ENCODE measurements at regions not wholly inside any gene's neighbourhood (a gene's known extent, or its start where the extent isn't known, plus 50 kb on each side); places are given as distances from the start of the nearest gene placed in this dataset.

GRCh38 chr16:85354686-85355514, 242.6 kb upstream of the CIBAR2 start:
- FAIRE-seq (no peak), DNase-seq (ENCODE audit: low read depth) (peak; percentile 62)
- no peaks in the 10 kb centered on the region for H3K27me3 ChIP-seq (ENCODE audit: control insufficient read depth, insufficient read depth, low read length)
- TF ChIP-seq CTCF (IDR thresholded peaks at IDR 0.05; ENCODE audit: insufficient read depth, low read length, severe bottlenecking), result no peak
- no peak overlapping the region for H3K4me3 ChIP-seq (ENCODE audit: low read depth, low read length)
- no peaks in the 10 kb centered on the region for H3K36me3 ChIP-seq (ENCODE audit: control insufficient read depth, insufficient read depth, low read length)

GRCh38 chr16:85355515-85355837, 243.2 kb upstream of the CIBAR2 start:
- no peak for TF ChIP-seq CTCF (IDR thresholded peaks at IDR 0.05; ENCODE audit: insufficient read depth, low read length, severe bottlenecking)
- no peaks in the 10 kb centered on the region for H3K36me3 ChIP-seq (ENCODE audit: control insufficient read depth, insufficient read depth, low read length)
- no peak for DNase-seq (ENCODE audit: low read depth)

GRCh38 chr16:85356157-85356556, 243.9 kb upstream of the CIBAR2 start:
- Histone ChIP-seq H3K4me3 (ENCODE audit: low read depth, low read length) (no peak overlapping the region), H3K27me3 (ENCODE audit: control insufficient read depth, insufficient read depth, low read length) (no peaks in the 10 kb centered on the region), H3K36me3 (ENCODE audit: control insufficient read depth, insufficient read depth, low read length) (no peaks in the 10 kb centered on the region)
- DNase-seq (ENCODE audit: low read depth), result no peak
- FAIRE-seq, result no peak
- no peak for TF ChIP-seq CTCF (IDR thresholded peaks at IDR 0.05; ENCODE audit: insufficient read depth, low read length, severe bottlenecking)

More at GRCh38 chr16:85355515-85355837, 243.2 kb upstream of the CIBAR2 start:
- no peaks in the 10 kb centered on the region for H3K27me3 ChIP-seq (ENCODE audit: control insufficient read depth, insufficient read depth, low read length)
- no peak for FAIRE-seq
- H3K4me3 ChIP-seq (ENCODE audit: low read depth, low read length), result no peak overlapping the region

GRCh38 chr16:85357323-85357722, 245.1 kb upstream of the CIBAR2 start:
- Histone ChIP-seq H3K27me3 (ENCODE audit: control insufficient read depth, insufficient read depth, low read length) (no peaks in the 10 kb centered on the region), H3K4me3 (ENCODE audit: low read depth, low read length) (no peak overlapping the region), H3K36me3 (ENCODE audit: control insufficient read depth, insufficient read depth, low read length) (no peaks in the 10 kb centered on the region)
- FAIRE-seq (no peak), DNase-seq (ENCODE audit: low read depth) (no peak)
- no peak for TF ChIP-seq CTCF (IDR thresholded peaks at IDR 0.05; ENCODE audit: insufficient read depth, low read length, severe bottlenecking)

GRCh38 chr16:85357924-85358505, 245.7 kb upstream of the CIBAR2 start:
- no peak for DNase-seq (ENCODE audit: low read depth)
- TF ChIP-seq CTCF (IDR thresholded peaks at IDR 0.05; ENCODE audit: insufficient read depth, low read length, severe bottlenecking), result no peak
- Histone ChIP-seq H3K36me3 (ENCODE audit: control insufficient read depth, insufficient read depth, low read length) (no peaks in the 10 kb centered on the region), H3K27me3 (ENCODE audit: control insufficient read depth, insufficient read depth, low read length) (no peaks in the 10 kb centered on the region), H3K4me3 (ENCODE audit: low read depth, low read length) (no peak overlapping the region)
- FAIRE-seq, result no peak

Data from bronchial epithelial cell (primary cell).